ENCODE measurements at regions not wholly inside any gene's neighbourhood (a gene's known extent, or its start where the extent isn't known, plus 50 kb on each side); places are given as distances from the start of the nearest gene placed in this dataset.

DNA sequence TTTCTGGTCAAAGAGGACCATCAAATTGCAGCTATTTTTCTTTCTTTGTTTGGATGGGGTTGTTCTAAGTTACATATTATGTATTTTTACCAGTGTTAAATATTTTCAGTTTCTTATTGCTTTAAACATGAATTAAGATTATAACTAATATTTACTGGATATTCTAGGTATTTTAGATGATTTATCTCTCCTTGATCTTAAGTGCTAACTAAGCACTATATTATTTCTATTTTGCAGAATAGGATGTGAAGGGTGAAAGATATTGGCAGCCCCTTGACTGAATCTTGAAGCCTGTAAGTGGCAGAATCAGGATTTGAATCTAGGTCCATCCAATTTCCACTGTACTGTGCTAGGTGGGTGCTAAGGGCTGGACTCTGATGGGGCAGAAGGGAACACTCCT is 307.3 kb upstream of the CCL2 start:
- TF ChIP-seq, protein P1, sequence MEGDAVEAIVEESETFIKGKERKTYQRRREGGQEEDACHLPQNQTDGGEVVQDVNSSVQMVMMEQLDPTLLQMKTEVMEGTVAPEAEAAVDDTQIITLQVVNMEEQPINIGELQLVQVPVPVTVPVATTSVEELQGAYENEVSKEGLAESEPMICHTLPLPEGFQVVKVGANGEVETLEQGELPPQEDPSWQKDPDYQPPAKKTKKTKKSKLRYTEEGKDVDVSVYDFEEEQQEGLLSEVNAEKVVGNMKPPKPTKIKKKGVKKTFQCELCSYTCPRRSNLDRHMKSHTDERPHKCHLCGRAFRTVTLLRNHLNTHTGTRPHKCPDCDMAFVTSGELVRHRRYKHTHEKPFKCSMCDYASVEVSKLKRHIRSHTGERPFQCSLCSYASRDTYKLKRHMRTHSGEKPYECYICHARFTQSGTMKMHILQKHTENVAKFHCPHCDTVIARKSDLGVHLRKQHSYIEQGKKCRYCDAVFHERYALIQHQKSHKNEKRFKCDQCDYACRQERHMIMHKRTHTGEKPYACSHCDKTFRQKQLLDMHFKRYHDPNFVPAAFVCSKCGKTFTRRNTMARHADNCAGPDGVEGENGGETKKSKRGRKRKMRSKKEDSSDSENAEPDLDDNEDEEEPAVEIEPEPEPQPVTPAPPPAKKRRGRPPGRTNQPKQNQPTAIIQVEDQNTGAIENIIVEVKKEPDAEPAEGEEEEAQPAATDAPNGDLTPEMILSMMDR (conservative IDR thresholded peaks at IDR 0.05 in 1 of 2, IDR thresholded peaks at IDR 0.05 in 1 of 2; ENCODE audit: low read depth in 1 of 2, low read length in 2 of 2) = no peak
- TF ChIP-seq EZH2 (IDR thresholded peaks at IDR 0.05; ENCODE audit: low read length, missing control alignments) = no peak

All from fibroblast of lung (primary cell).